SU-DHL-6 (cell line): ENCODE measurements at regions not wholly inside any gene's neighbourhood (a gene's known extent, or its start where the extent isn't known, plus 50 kb on each side); places are given as distances from the start of the nearest gene placed in this dataset.

ENCODE experiments used
- CTCF ChIP-seq: fragments of 200-600 bp; sonication (generic); IDR thresholded peaks from one replicate; pipeline ENCODE4 v1.5.1; 2017; ENCODE audit warnings: antibody characterized with exemption, mild to moderate bottlenecking, low read length, moderate library complexity; ENCODE audit not compliant: insufficient read depth, poor library complexity, severe bottlenecking
- EZH2phosphoT487 ChIP-seq: fragments of 200-600 bp; sonication (generic), shearing (Covaris generic); conservative IDR thresholded peaks from 2 replicates; pipeline ENCODE4 v1.6.1; 2018; ENCODE audit warnings: mild to moderate bottlenecking, antibody characterized with exemption, low read length, moderate library complexity, mixed read lengths

- TF ChIP-seq CTCF (no peak), EZH2phosphoT487 (no peak)
Observed at GRCh38 chr9:30622561-30622960, 1761.9 kb upstream of the ACO1 start.
